Lung (tissue), 11 donors: ENCODE measurements at regions not wholly inside any gene's neighbourhood (a gene's known extent, or its start where the extent isn't known, plus 50 kb on each side); places are given as distances from the start of the nearest gene placed in this dataset.
"Not testable (repeated sequence)": the region's sequence is repeated elsewhere in the genome, so short reads cannot be mapped to it uniquely, and the experiment has no call there.

ENCODE experiments used
- ATAC-seq: fragments of 200-7000 bp; cut with Tn5 transposase; one replicate; pipeline ENCODE4 v1.9.1; 2020; ENCODE audit warnings: moderate number of reproducible peaks; ENCODE audit not compliant: insufficient read depth, low FRiP score
- DNase-seq, 3 donors: peaks; one replicate each; pipeline ENCODE4 v3.0.0-alpha.2; 2013 to 2017
- H3K27ac ChIP-seq, 2 donors: one replicate each; pipeline ENCODE4 v1.5.1; 2013; ENCODE audit warnings: mild to moderate bottlenecking in 2 of 2, moderate library complexity in 2 of 2, control low read depth in 1 of 2, inconsistent platforms in 1 of 2, low read depth in 1 of 2, low read length in 1 of 2
- H3K27me3 ChIP-seq, 3 donors: one replicate each; pipeline ENCODE4 v1.5.1; 2013; ENCODE audit warnings: low read length in 2 of 3; ENCODE audit not compliant: control insufficient read depth in 3 of 3, insufficient read depth in 3 of 3
- H3K36me3 ChIP-seq, 4 donors: one replicate each; pipeline ENCODE4 v1.5.1; 2013; ENCODE audit warnings: low read length in 4 of 4, mild to moderate bottlenecking in 1 of 4, moderate library complexity in 1 of 4; ENCODE audit not compliant: control insufficient read depth in 4 of 4, insufficient read depth in 4 of 4
- H3K4me1 ChIP-seq, 5 donors: one replicate each; pipeline ENCODE4 v1.5.1; 2013; ENCODE audit warnings: low read length in 5 of 5, mild to moderate bottlenecking in 2 of 5, moderate library complexity in 1 of 5; ENCODE audit not compliant: control insufficient read depth in 5 of 5, insufficient read depth in 5 of 5
- H3K4me3 ChIP-seq: one replicate; pipeline ENCODE4 v1.5.1; 2013; ENCODE audit warnings: mild to moderate bottlenecking, control low read depth, moderate library complexity
- H3K9ac ChIP-seq, 2 donors: one replicate each; pipeline ENCODE4 v1.5.1; 2013; ENCODE audit warnings: low read length in 2 of 2, control low read depth in 1 of 2; ENCODE audit not compliant: insufficient read depth in 1 of 2
- H3K9me3 ChIP-seq, 4 donors: one replicate each; pipeline ENCODE4 v1.5.1; 2013; ENCODE audit warnings: low read length in 3 of 4, mild to moderate bottlenecking in 1 of 4, moderate library complexity in 1 of 4; ENCODE audit not compliant: control insufficient read depth in 4 of 4, insufficient read depth in 3 of 4
- WGBS, 2 donors: extraction: QIAGEN DNeasy Blood & Tissue Kit; methylation state at CpG; one replicate each; pipeline ENCODE4 v1.1.7; 2013; 5-methylcytosine and 5-hydroxymethylcytosine counted together
- TF ChIP-seq, protein P1 (sequence below): IDR thresholded peaks from 2 replicates; pipeline ENCODE4 v1.5.1; 2012; ENCODE audit warnings: mild to moderate bottlenecking; ENCODE audit errors: control extremely low read depth, extremely low read depth
- donor health status: control.
- donor health status: control.
- donor health status: Bipolar disorder and iron deficiency.
- donor health status: healthy.
- donor health status: DM: yes; HTN: yes; CAD: no.

GRCh38 chrX:73963682-73964081 is 111.2 kb upstream of the XIST start:
- H3K36me3 ChIP-seq, result peaks cover 0 to 5% (median 3%) of the 10 kb centered on the region in 4 donors
- peaks cover 0 to 3% (median 0%) of the 10 kb centered on the region in 5 donors for H3K4me1 ChIP-seq
- 93 to 95% methylated on average over 8 to 9 of the region's 9 CpGs for WGBS, 2 donors
- H3K9ac ChIP-seq, result no peak overlapping the region
- ATAC-seq (no peak), DNase-seq (no peak)
- peaks cover 0 to 2% (median 0%) of the 10 kb centered on the region in 4 donors for H3K9me3 ChIP-seq
- no peak overlapping the region for H3K4me3 ChIP-seq
- H3K27ac ChIP-seq, result no peak overlapping the region
- TF ChIP-seq, protein P1, sequence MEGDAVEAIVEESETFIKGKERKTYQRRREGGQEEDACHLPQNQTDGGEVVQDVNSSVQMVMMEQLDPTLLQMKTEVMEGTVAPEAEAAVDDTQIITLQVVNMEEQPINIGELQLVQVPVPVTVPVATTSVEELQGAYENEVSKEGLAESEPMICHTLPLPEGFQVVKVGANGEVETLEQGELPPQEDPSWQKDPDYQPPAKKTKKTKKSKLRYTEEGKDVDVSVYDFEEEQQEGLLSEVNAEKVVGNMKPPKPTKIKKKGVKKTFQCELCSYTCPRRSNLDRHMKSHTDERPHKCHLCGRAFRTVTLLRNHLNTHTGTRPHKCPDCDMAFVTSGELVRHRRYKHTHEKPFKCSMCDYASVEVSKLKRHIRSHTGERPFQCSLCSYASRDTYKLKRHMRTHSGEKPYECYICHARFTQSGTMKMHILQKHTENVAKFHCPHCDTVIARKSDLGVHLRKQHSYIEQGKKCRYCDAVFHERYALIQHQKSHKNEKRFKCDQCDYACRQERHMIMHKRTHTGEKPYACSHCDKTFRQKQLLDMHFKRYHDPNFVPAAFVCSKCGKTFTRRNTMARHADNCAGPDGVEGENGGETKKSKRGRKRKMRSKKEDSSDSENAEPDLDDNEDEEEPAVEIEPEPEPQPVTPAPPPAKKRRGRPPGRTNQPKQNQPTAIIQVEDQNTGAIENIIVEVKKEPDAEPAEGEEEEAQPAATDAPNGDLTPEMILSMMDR, result no peak
- H3K27me3 ChIP-seq, result no peaks in the 10 kb centered on the region

GRCh38 chrX:73962948-73963347 is 110.4 kb upstream of the XIST start:
- Histone ChIP-seq H3K9ac (no peak overlapping the region), H3K27me3 (no peaks in the 10 kb centered on the region), H3K27ac (peak overlapping the region in 1 of 2 donors; percentile 12), H3K36me3 (peaks cover 0 to 8% (median 3%) of the 10 kb centered on the region in 4 donors), H3K9me3 (peaks cover 0 to 2% (median 0%) of the 10 kb centered on the region in 4 donors), H3K4me1 (peaks cover 0 to 3% (median 0%) of the 10 kb centered on the region in 5 donors), H3K4me3 (no peak overlapping the region)
- no peak for DNase-seq
- no peak for ATAC-seq
- WGBS, 2 donors, result 94 to 95% methylated on average over 6 to 8 of the region's 8 CpGs
- TF ChIP-seq, protein P1, result no peak

GRCh38 chrX:73961867-73962266 is 109.4 kb upstream of the XIST start:
- H3K36me3 ChIP-seq, result not testable (repeated sequence)

GRCh38 chrX:73944563-73944908 is 92.0 kb upstream of the XIST start:
- H3K27me3 ChIP-seq, result no peaks in the 10 kb centered on the region
- DNase-seq (peak in 1 of 3 donors; percentile 65), ATAC-seq (no peak)
- 0% methylated on average over 8 of the region's 8 CpGs for WGBS, 2 donors
- H3K36me3 ChIP-seq, result peaks cover 0 to 6% (median under 1%) of the 10 kb centered on the region in 4 donors
- H3K9me3 ChIP-seq, result no peaks in the 10 kb centered on the region
- H3K4me1 ChIP-seq, result peaks cover 0 to 10% (median 3%) of the 10 kb centered on the region in 5 donors
- TF ChIP-seq, protein P1, result no peak
- H3K9ac ChIP-seq, result peak overlapping the region; percentile 98 to 99
- H3K27ac ChIP-seq, result peak overlapping the region; percentile 83 to 96
- H3K4me3 ChIP-seq, result peak overlapping the region; percentile 84

More at GRCh38 chrX:73961867-73962266, 109.4 kb upstream of the XIST start:
- not testable (repeated sequence) for H3K27me3 ChIP-seq, H3K9me3 ChIP-seq, H3K27ac ChIP-seq, H3K4me3 ChIP-seq, H3K4me1 ChIP-seq, H3K9ac ChIP-seq, ATAC-seq, DNase-seq
- WGBS, 2 donors, result 96 to 100% methylated on average over 6 of the region's 6 CpGs
